ENCODE measurements at regions not wholly inside any gene's neighbourhood (a gene's known extent, or its start where the extent isn't known, plus 50 kb on each side); places are given as distances from the start of the nearest gene placed in this dataset.

DNA sequence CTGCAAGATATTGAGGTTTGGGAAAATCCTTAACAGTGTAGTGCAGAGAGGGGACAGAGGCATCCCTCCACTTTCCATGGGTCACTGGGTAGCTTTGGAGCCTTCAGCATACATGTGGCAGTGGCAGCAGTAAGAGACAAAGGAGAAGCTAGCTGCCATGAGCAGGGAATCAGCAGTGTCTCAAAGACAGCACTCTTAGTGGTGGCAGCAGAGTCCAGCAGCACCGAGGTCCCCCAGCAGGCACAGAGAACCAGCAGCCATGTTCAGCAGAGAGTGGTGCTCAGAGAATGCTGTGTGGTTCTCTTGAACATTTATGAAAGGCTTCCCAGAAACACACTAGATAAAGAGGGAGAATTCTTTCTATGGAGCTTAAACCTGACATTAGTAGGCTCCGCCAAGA lies 308.5 kb downstream of the CENPC start:
- TF ChIP-seq, protein P1, sequence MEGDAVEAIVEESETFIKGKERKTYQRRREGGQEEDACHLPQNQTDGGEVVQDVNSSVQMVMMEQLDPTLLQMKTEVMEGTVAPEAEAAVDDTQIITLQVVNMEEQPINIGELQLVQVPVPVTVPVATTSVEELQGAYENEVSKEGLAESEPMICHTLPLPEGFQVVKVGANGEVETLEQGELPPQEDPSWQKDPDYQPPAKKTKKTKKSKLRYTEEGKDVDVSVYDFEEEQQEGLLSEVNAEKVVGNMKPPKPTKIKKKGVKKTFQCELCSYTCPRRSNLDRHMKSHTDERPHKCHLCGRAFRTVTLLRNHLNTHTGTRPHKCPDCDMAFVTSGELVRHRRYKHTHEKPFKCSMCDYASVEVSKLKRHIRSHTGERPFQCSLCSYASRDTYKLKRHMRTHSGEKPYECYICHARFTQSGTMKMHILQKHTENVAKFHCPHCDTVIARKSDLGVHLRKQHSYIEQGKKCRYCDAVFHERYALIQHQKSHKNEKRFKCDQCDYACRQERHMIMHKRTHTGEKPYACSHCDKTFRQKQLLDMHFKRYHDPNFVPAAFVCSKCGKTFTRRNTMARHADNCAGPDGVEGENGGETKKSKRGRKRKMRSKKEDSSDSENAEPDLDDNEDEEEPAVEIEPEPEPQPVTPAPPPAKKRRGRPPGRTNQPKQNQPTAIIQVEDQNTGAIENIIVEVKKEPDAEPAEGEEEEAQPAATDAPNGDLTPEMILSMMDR (IDR thresholded peaks at IDR 0.05; ENCODE audit: insufficient read depth, low read depth, low read length) = no peak
- no peak for TF ChIP-seq EZH2 (IDR thresholded peaks at IDR 0.05; ENCODE audit: insufficient read depth, low read length)

Measured in astrocyte (in vitro differentiated cells and primary cell).